T-helper 1 cell treated with Interleukin-12 subunit alpha and Interleukin-12 subunit beta and Interleukin-4 antibody, amounts not matched to agents 30 μg/mL and 1 μg/mL, for 36 hours (primary cell): ENCODE measurements at regions not wholly inside any gene's neighbourhood (a gene's known extent, or its start where the extent isn't known, plus 50 kb on each side); places are given as distances from the start of the nearest gene placed in this dataset.

Experiments used
- H3K27ac Mint-ChIP-seq: one replicate; pipeline ENCODE4 v1.8.0; 2021; ENCODE audit warnings: mild to moderate bottlenecking, mixed read lengths
- H3K27me3 Mint-ChIP-seq: one replicate; pipeline ENCODE4 v1.8.0; 2021; ENCODE audit warnings: low read depth, mixed read lengths
- H3K36me3 Mint-ChIP-seq: one replicate; pipeline ENCODE4 v1.8.0; 2021; ENCODE audit warnings: low read depth, mixed read lengths
- H3K4me1 Mint-ChIP-seq: one replicate; pipeline ENCODE4 v1.8.0; 2021; ENCODE audit warnings: low read depth, mixed read lengths
- H3K4me3 Mint-ChIP-seq: one replicate; pipeline ENCODE4 v1.8.0; 2021; ENCODE audit warnings: mild to moderate bottlenecking, moderate library complexity, mixed read lengths
- H3K9me3 Mint-ChIP-seq: one replicate; pipeline ENCODE4 v1.8.0; 2021; ENCODE audit warnings: mixed read lengths

DNA sequence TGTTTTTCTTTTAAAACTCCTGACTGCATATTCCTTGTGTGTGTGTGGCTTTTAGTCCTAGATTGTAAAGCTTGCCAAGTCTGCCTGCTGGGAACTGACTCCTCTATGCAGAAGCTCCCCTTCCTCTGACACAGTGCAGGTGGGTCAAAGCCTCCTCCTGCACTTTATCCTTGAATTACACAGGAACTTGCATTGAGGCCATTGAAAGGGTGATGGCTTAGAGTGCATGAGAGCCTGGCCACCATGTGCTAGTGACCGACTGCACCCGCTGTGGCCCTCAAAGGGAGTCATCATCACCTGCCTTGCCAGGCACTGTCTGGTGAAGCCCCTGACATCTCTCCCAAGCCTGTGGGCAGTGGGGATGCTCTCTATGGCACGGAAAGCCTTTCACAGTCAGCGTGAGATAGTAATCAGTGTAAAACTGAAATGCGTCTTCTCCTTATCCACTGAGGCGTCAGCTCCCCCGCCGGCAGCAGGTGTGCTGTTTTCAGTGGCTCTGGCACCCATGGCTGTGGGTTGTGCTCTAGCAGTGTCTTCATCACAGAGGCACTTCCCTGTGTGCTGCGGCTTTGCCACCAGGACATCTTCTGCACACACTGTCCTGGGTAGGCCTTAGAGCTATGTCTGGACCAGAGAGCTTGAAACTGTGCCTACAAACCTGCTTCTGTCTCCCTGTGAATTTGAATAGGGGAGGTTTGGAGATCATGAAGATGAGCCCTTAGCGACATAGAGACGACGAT, 87.9 kb downstream of the THBS2 start:
- no peaks in the 10 kb centered on the region for H3K9me3 Mint-ChIP-seq
- H3K27ac Mint-ChIP-seq = no peak overlapping the region
- H3K4me1 Mint-ChIP-seq = no peaks in the 10 kb centered on the region
- no peaks in the 10 kb centered on the region for H3K36me3 Mint-ChIP-seq
- H3K27me3 Mint-ChIP-seq = no peaks in the 10 kb centered on the region
- H3K4me3 Mint-ChIP-seq = no peak overlapping the region

DNA sequence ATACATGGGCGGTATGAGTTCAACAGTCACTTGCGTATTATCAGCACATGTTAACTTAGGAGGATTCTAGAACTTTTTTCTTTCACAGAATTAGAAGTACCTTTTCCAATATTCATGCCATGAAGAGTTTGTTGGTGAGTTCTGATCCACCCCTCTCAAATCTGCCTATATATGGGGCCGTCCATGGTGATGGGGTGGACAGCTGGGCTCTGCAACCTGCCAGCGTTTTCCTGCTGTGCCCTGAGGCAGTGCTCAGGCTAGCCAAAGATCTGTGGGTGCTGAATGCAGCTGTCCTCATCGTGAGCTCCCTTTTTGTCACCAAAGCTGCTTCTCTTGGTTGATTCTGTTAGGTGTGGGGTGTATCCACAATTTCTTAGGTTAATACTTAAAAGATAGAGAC, 88.7 kb downstream of the THBS2 start:
- no peak overlapping the region for H3K27ac Mint-ChIP-seq

DNA sequence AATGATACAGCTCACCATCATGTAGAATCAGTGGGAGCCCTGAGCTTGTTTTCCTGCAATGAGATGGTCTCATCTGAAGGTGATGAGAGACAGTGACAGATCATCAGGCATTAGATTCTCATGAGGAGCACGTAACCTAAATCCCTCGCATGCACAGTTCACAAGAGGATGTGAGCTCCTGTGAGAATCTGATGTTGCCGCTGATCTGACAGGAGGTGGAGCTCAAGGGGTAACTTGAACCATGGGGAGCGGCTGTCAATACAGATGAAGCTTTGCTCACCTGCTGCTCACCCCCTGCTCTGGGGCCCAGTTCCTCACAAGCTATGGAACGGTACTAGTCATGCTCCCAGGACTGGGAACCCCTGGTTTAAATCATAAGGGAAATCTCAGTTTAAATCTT, 89.2 kb downstream of the THBS2 start:
- Mint-ChIP-seq H3K4me1 (no peaks in the 10 kb centered on the region), H3K36me3 (no peaks in the 10 kb centered on the region), H3K27ac (no peak overlapping the region), H3K4me3 (no peak overlapping the region), H3K27me3 (no peaks in the 10 kb centered on the region), H3K9me3 (no peaks in the 10 kb centered on the region)

More for the DNA sequence above, 88.7 kb downstream of the THBS2 start:
- H3K36me3 Mint-ChIP-seq = no peaks in the 10 kb centered on the region
- H3K9me3 Mint-ChIP-seq = no peaks in the 10 kb centered on the region
- H3K4me1 Mint-ChIP-seq = no peaks in the 10 kb centered on the region
- H3K27me3 Mint-ChIP-seq = no peaks in the 10 kb centered on the region
- H3K4me3 Mint-ChIP-seq = no peak overlapping the region

DNA sequence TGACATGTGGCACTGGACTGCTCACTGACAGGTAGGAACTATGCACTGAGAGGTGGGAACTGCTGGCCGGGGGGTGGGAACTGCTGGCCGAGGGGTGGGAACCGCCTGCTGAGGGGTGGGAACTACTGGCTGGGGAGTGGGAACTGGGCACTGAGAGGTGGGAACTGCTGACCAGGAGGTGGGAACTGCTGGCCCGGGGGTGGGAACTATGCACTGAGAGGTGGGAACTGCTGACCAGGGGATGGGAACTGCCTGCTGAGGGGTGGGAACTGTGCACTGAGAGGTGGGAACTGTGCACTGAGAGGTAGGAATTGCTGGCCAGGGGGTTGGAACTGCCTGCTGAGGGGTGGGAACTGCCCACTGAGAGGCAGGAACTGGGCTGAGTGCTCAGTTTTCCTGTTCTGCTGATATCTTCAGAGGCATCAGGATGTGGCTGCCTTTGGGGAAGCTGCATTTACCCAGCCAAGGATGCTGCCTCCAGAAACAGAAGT, 90.2 kb downstream of the THBS2 start:
- no peaks in the 10 kb centered on the region for H3K36me3 Mint-ChIP-seq
- no peaks in the 10 kb centered on the region for H3K27me3 Mint-ChIP-seq
- H3K4me1 Mint-ChIP-seq = no peaks in the 10 kb centered on the region
- H3K4me3 Mint-ChIP-seq = no peak overlapping the region
- H3K9me3 Mint-ChIP-seq = no peaks in the 10 kb centered on the region
- no peak overlapping the region for H3K27ac Mint-ChIP-seq

DNA sequence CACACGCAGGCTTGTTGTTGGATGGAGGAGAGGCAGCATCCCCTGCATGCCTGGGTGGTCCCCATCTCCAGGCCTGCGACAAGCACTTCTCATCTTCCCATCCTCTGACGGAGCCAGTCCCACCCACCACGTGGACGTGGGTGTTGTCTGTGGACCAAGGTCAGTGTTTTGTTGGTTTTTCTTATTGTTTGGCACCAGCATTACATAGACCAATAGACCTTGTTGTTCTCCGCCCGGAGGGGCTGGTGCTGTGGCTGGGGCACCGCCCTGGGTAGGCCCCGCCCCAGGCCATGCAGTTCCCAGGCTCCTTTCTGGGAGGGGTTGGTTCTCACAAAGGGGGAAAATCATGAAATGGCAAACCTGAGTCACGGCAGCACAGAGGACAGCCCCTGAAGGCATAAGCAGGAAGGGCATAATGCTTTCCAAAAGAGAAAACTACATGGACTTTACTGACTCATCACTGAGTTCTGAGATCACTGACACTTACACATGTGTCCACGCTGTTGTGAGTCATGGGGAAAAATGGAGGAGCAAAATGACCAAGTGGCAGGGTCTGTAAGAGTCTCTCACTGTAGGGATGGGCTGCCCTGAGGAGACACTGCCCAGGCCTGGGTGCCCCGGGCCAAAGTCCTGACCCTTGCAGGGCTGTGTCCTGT, 90.8 kb downstream of the THBS2 start:
- no peaks in the 10 kb centered on the region for H3K9me3 Mint-ChIP-seq
- H3K4me3 Mint-ChIP-seq = no peak overlapping the region
- no peaks in the 10 kb centered on the region for H3K4me1 Mint-ChIP-seq
- no peak overlapping the region for H3K27ac Mint-ChIP-seq
- H3K36me3 Mint-ChIP-seq = no peaks in the 10 kb centered on the region
- no peaks in the 10 kb centered on the region for H3K27me3 Mint-ChIP-seq

- H3K4me3 Mint-ChIP-seq = no peak overlapping the region
- no peaks in the 10 kb centered on the region for H3K4me1 Mint-ChIP-seq
- H3K36me3 Mint-ChIP-seq = no peaks in the 10 kb centered on the region
- H3K27ac Mint-ChIP-seq = no peak overlapping the region
- no peaks in the 10 kb centered on the region for H3K27me3 Mint-ChIP-seq
- no peaks in the 10 kb centered on the region for H3K9me3 Mint-ChIP-seq
These were observed 91.4 kb downstream of the THBS2 start for GRCh38 chr6:169162249-169162648.

- Mint-ChIP-seq H3K27me3 (no peaks in the 10 kb centered on the region), H3K36me3 (no peaks in the 10 kb centered on the region), H3K27ac (no peak overlapping the region), H3K9me3 (no peaks in the 10 kb centered on the region), H3K4me3 (no peak overlapping the region), H3K4me1 (no peaks in the 10 kb centered on the region)
These were observed 92.0 kb downstream of the THBS2 start for GRCh38 chr6:169161572-169162167.

DNA sequence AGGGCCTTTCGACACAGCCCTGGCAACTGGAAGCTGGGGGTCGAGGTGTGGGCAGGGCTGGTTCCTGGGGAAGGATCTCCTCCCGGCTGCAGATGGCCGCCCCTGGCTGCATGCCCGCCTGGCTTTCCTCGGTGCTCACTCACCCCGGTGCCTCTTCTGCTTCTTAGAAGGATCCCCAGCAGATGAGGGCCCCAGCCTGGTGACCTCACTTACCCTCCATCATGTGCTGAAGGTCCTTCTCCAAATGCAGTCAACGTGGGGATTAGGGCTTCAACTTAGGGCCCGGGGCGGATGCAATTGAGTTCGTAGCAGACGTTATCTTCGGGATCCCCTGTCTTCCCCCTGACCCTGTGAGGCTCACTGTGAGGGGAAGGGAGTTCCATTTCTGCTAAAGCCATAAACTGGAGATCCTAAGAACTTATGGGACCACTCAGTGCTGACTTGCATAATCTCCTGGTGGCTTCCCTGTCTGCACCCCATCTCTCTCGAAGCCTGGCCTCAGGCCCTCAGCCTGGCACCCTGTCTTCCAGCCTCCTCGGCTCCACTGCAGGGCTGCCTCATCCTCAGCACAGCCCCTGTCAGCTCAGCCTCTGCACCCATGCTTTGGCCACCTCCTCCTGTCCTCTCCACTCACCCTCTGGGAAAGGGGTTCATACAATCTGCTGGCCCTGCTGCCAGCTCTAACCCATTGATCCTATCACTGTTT, 92.6 kb downstream of the THBS2 start:
- Mint-ChIP-seq H3K36me3 (no peaks in the 10 kb centered on the region), H3K27ac (no peak overlapping the region), H3K9me3 (no peaks in the 10 kb centered on the region), H3K4me3 (no peak overlapping the region), H3K4me1 (no peaks in the 10 kb centered on the region), H3K27me3 (no peaks in the 10 kb centered on the region)

GRCh38 chr6:169160091-169160854, 93.4 kb downstream of the THBS2 start:
- Mint-ChIP-seq H3K4me3 (no peak overlapping the region), H3K27ac (no peak overlapping the region), H3K9me3 (no peaks in the 10 kb centered on the region), H3K36me3 (no peaks in the 10 kb centered on the region), H3K4me1 (no peaks in the 10 kb centered on the region), H3K27me3 (no peaks in the 10 kb centered on the region)

DNA sequence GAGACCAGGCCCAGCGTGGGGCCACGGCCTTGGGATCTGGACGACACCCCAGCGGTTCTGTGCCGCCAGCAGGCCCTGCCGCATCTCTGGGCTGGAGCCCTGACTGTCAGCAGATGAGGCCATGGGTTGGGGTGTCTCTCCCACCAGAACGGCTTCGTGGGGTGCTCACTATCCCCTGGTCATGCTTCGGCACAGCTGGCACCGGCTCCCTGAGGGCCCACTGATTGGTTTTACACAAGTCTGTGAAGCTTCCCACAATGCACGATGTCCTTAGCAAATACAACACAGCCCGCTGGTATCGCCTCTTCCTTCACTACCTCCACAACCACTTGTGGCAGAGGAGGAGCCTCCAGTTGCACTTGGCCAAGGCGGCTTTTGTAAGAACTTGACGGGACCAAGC, 94.3 kb downstream of the THBS2 start:
- H3K27me3 Mint-ChIP-seq = no peaks in the 10 kb centered on the region
- H3K9me3 Mint-ChIP-seq = no peaks in the 10 kb centered on the region
- H3K4me3 Mint-ChIP-seq = no peak overlapping the region
- no peak overlapping the region for H3K27ac Mint-ChIP-seq
- no peaks in the 10 kb centered on the region for H3K36me3 Mint-ChIP-seq
- H3K4me1 Mint-ChIP-seq = no peaks in the 10 kb centered on the region

GRCh38 chr6:169158691-169159090, 95.0 kb downstream of the THBS2 start:
- no peaks in the 10 kb centered on the region for H3K9me3 Mint-ChIP-seq
- no peak overlapping the region for H3K4me3 Mint-ChIP-seq
- H3K27me3 Mint-ChIP-seq = no peaks in the 10 kb centered on the region
- no peak overlapping the region for H3K27ac Mint-ChIP-seq
- no peaks in the 10 kb centered on the region for H3K36me3 Mint-ChIP-seq
- H3K4me1 Mint-ChIP-seq = no peaks in the 10 kb centered on the region

GRCh38 chr6:169158174-169158573, 95.5 kb downstream of the THBS2 start:
- H3K4me3 Mint-ChIP-seq = no peak overlapping the region
- no peaks in the 10 kb centered on the region for H3K9me3 Mint-ChIP-seq
- no peaks in the 10 kb centered on the region for H3K36me3 Mint-ChIP-seq
- no peaks in the 10 kb centered on the region for H3K27me3 Mint-ChIP-seq
- no peaks in the 10 kb centered on the region for H3K4me1 Mint-ChIP-seq
- no peak overlapping the region for H3K27ac Mint-ChIP-seq

- Mint-ChIP-seq H3K27ac (no peak overlapping the region), H3K9me3 (no peaks in the 10 kb centered on the region), H3K27me3 (no peaks in the 10 kb centered on the region)
These were observed 96.2 kb downstream of the THBS2 start for GRCh38 chr6:169157197-169158148.

More at GRCh38 chr6:169157197-169158148, 96.2 kb downstream of the THBS2 start:
- Mint-ChIP-seq H3K4me1 (no peaks in the 10 kb centered on the region), H3K4me3 (no peak overlapping the region), H3K36me3 (no peaks in the 10 kb centered on the region)
